OCI-LY1 (cell line): ENCODE measurements at regions not wholly inside any gene's neighbourhood (a gene's known extent, or its start where the extent isn't known, plus 50 kb on each side); places are given as distances from the start of the nearest gene placed in this dataset.

Experiments
- H2AFZ ChIP-seq: fragments of 200-600 bp; sonication (generic), shearing (Covaris generic); 2 replicates; pipeline ENCODE4 v1.6.0; 2014; ENCODE audit warnings: antibody characterized with exemption, mild to moderate bottlenecking, low read length
- H3F3A ChIP-seq: fragments of 200-600 bp; sonication (generic), shearing (Covaris generic); 2 replicates; pipeline ENCODE4 v1.6.0; 2014; ENCODE audit warnings: mild to moderate bottlenecking, antibody characterized with exemption, low read length, moderate library complexity; ENCODE audit not compliant: insufficient read depth
- H3K27ac ChIP-seq: fragments of 200-600 bp; sonication (generic); 2 replicates; pipeline ENCODE4 v1.5.1; 2014; ENCODE audit warnings: low read length, mixed run types, mild to moderate bottlenecking, low read depth; ENCODE audit not compliant: poor library complexity, severe bottlenecking
- H3K27me3 ChIP-seq: fragments of 200-600 bp; sonication (generic); 2 replicates; pipeline ENCODE4 v1.6.0; 2014; ENCODE audit warnings: antibody characterized with exemption, mild to moderate bottlenecking, low read length, moderate library complexity; ENCODE audit not compliant: insufficient read depth
- H3K36me3 ChIP-seq: fragments of 200-600 bp; sonication (generic); 2 replicates; pipeline ENCODE4 v1.6.1; 2014; ENCODE audit warnings: mild to moderate bottlenecking, antibody characterized with exemption, low read length, moderate library complexity, mixed read lengths; ENCODE audit not compliant: insufficient read depth
- H3K4me1 ChIP-seq: fragments of 200-600 bp; sonication (generic); 2 replicates; pipeline ENCODE4 v1.5.1; 2014; ENCODE audit warnings: mild to moderate bottlenecking, low read length, moderate library complexity; ENCODE audit not compliant: insufficient read depth, severe bottlenecking
- H3K4me2 ChIP-seq: fragments of 200-600 bp; sonication (generic), shearing (Covaris generic); 2 replicates; pipeline ENCODE4 v1.6.1; 2014; ENCODE audit warnings: low read length
- H3K4me3 ChIP-seq: fragments of 200-600 bp; sonication (generic); 2 replicates; pipeline ENCODE4 v1.5.1; 2014; ENCODE audit warnings: low read length, low read depth, mild to moderate bottlenecking, mixed read lengths; ENCODE audit not compliant: poor library complexity, severe bottlenecking
- H3K79me2 ChIP-seq: fragments of 200-600 bp; shearing (Covaris generic); 2 replicates; pipeline ENCODE4 v1.6.1; 2016; ENCODE audit warnings: mixed run types, low read length, mixed read lengths; ENCODE audit not compliant: insufficient read depth
- H3K9ac ChIP-seq: fragments of 200-600 bp; sonication (generic), shearing (Covaris generic); 2 replicates; pipeline ENCODE4 v1.6.1; 2014; ENCODE audit warnings: mild to moderate bottlenecking, low read length, mixed read lengths
- H3K9me2 ChIP-seq: fragments of 200-600 bp; sonication (generic), shearing (Covaris generic); 2 replicates; pipeline ENCODE4 v1.6.1; 2014; ENCODE audit warnings: low read depth, mild to moderate bottlenecking, low read length, mixed read lengths
- H3K9me3 ChIP-seq: fragments of 200-600 bp; shearing (Covaris generic); 2 replicates; pipeline ENCODE4 v1.6.1; 2014; ENCODE audit warnings: low read length, mixed read lengths
- H4K20me1 ChIP-seq: fragments of 200-600 bp; sonication (generic), shearing (Covaris generic); 2 replicates; pipeline ENCODE4 v1.6.0; 2016; ENCODE audit warnings: mild to moderate bottlenecking, low read length; ENCODE audit not compliant: insufficient read depth
- CTCF ChIP-seq: fragments of 200-600 bp; sonication (generic), shearing (Covaris generic); IDR thresholded peaks from 2 replicates; pipeline ENCODE4 v1.5.1; 2017; ENCODE audit warnings: mild to moderate bottlenecking, antibody characterized with exemption, low read length, moderate library complexity, mixed read lengths
- EZH2 ChIP-seq: fragments of 200-600 bp; sonication (generic), shearing (Covaris generic); IDR thresholded peaks from 2 replicates; pipeline ENCODE4 v1.8.0; 2017; ENCODE audit warnings: borderline replicate concordance, mixed run types, mild to moderate bottlenecking, antibody characterized with exemption, low read length, moderate library complexity, mixed read lengths

- Histone ChIP-seq H3K27ac (no peak overlapping the region), H3K9me2 (no peaks in the 10 kb centered on the region), H3F3A (no peaks in the 10 kb centered on the region), H3K27me3 (no peaks in the 10 kb centered on the region), H3K9ac (no peak overlapping the region), H2AFZ (no peak overlapping the region), H3K4me1 (no peaks in the 10 kb centered on the region), H3K9me3 (no peaks in the 10 kb centered on the region), H4K20me1 (no peaks in the 10 kb centered on the region), H3K79me2 (no peaks in the 10 kb centered on the region), H3K4me3 (no peak overlapping the region), H3K36me3 (no peaks in the 10 kb centered on the region), H3K4me2 (no peak overlapping the region)
- TF ChIP-seq EZH2, result no peak
- no peak for TF ChIP-seq CTCF
Observed at GRCh38 chr3:102102394-102102793, 253.1 kb downstream of the NFKBIZ start.

- Histone ChIP-seq H4K20me1 (no peaks in the 10 kb centered on the region), H3K79me2 (no peaks in the 10 kb centered on the region), H3K4me1 (no peaks in the 10 kb centered on the region), H3K36me3 (no peaks in the 10 kb centered on the region), H3K27me3 (no peaks in the 10 kb centered on the region), H3K4me3 (no peak overlapping the region), H3F3A (no peaks in the 10 kb centered on the region), H3K9me2 (no peaks in the 10 kb centered on the region), H2AFZ (no peak overlapping the region), H3K27ac (no peak overlapping the region), H3K4me2 (no peak overlapping the region), H3K9ac (no peak overlapping the region), H3K9me3 (no peaks in the 10 kb centered on the region)
- TF ChIP-seq EZH2, result no peak
- no peak for TF ChIP-seq CTCF
Observed at GRCh38 chr3:102104033-102104432, 254.7 kb downstream of the NFKBIZ start.

GRCh38 chr3:102105193-102105592, 255.9 kb downstream of the NFKBIZ start:
- Histone ChIP-seq H2AFZ (no peak overlapping the region), H3K27ac (no peak overlapping the region), H4K20me1 (no peaks in the 10 kb centered on the region), H3K9ac (no peak overlapping the region), H3K4me3 (no peak overlapping the region), H3K27me3 (no peaks in the 10 kb centered on the region), H3F3A (no peaks in the 10 kb centered on the region), H3K9me3 (no peaks in the 10 kb centered on the region), H3K9me2 (no peaks in the 10 kb centered on the region), H3K4me1 (no peaks in the 10 kb centered on the region), H3K79me2 (no peaks in the 10 kb centered on the region), H3K4me2 (no peak overlapping the region), H3K36me3 (no peaks in the 10 kb centered on the region)
- TF ChIP-seq EZH2 (no peak), CTCF (no peak)
